Thoracic aorta (tissue), 2 donors: ENCODE measurements at regions not wholly inside any gene's neighbourhood (a gene's known extent, or its start where the extent isn't known, plus 50 kb on each side); places are given as distances from the start of the nearest gene placed in this dataset.

Source experiments
- ATAC-seq: fragments of 150-250 bp; one replicate; pipeline ENCODE4 v1.8.0; 2017; ENCODE audit warnings: low read depth; ENCODE audit not compliant: insufficient number of reproducible peaks, low FRiP score
- DNase-seq: peaks from one replicate; pipeline ENCODE4 v3.0.0-alpha.2; 2020; ENCODE audit warnings: low spot score
- H3K27ac ChIP-seq, 2 donors: fragments of 200-600 bp; sonication (generic); 1 replicate in 1 of 2; 2 replicates in 1 of 2; pipeline ENCODE4 v1.5.1; 2016; ENCODE audit warnings: mild to moderate bottlenecking in 2 of 2, moderate library complexity in 2 of 2
- H3K27me3 ChIP-seq: fragments of 200-600 bp; sonication (generic); replicated peaks from 2 replicates; pipeline ENCODE4 v1.6.0; 2016; ENCODE audit warnings: mild to moderate bottlenecking; ENCODE audit not compliant: insufficient read depth
- H3K36me3 ChIP-seq: fragments of 200-600 bp; sonication (generic); one replicate; pipeline ENCODE4 v1.5.1; 2016
- H3K4me1 ChIP-seq, 2 donors: fragments of 200-600 bp; sonication (generic); 1 replicate in 1 of 2; 2 replicates in 1 of 2; pipeline versions ENCODE4 v1.5.1 to v1.6.0; 2016; ENCODE audit warnings: low read depth in 2 of 2, mild to moderate bottlenecking in 1 of 2; ENCODE audit not compliant: control insufficient read depth in 1 of 2
- H3K4me3 ChIP-seq: fragments of 200-600 bp; sonication (generic); 2 replicates; pipeline ENCODE4 v1.5.1; 2016; ENCODE audit warnings: mild to moderate bottlenecking
- H3K9me3 ChIP-seq: fragments of 200-600 bp; sonication (generic); 2 replicates; pipeline ENCODE4 v1.5.1; 2016
- TF ChIP-seq, protein P1 (sequence below): fragments of 200-600 bp; sonication (generic); IDR thresholded peaks from one replicate; pipeline ENCODE4 v1.5.1; 2019; ENCODE audit warnings: antibody characterized with exemption

DNA sequence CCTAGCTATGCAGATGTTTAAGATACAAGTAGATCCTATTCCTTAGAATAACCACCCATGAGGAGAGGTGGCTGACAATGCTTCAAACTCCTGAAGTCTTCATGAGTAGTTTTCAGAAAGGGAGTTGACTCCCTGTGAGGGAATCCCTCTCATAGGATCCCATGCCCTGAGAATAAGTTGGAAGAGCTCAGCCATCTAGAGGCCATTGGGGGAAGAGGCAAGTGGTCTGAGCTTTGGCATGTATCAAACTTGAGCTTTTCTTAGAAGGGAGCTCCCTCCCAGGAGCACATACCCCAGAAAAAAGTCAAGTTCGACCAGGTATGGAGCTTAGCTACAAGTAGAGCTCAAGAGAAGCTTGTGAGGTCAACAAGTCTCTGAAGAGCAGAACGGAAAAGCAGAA is 165.7 kb upstream of the RBM19 start:
- Histone ChIP-seq H3K4me1 (no peaks in the 10 kb centered on the region), H3K36me3 (no peaks in the 10 kb centered on the region), H3K27ac (no peak overlapping the region), H3K27me3 (no peaks in the 10 kb centered on the region), H3K4me3 (no peak overlapping the region), H3K9me3 (no peaks in the 10 kb centered on the region)
- DNase-seq = no peak
- ATAC-seq = no peak
- TF ChIP-seq, protein P1, sequence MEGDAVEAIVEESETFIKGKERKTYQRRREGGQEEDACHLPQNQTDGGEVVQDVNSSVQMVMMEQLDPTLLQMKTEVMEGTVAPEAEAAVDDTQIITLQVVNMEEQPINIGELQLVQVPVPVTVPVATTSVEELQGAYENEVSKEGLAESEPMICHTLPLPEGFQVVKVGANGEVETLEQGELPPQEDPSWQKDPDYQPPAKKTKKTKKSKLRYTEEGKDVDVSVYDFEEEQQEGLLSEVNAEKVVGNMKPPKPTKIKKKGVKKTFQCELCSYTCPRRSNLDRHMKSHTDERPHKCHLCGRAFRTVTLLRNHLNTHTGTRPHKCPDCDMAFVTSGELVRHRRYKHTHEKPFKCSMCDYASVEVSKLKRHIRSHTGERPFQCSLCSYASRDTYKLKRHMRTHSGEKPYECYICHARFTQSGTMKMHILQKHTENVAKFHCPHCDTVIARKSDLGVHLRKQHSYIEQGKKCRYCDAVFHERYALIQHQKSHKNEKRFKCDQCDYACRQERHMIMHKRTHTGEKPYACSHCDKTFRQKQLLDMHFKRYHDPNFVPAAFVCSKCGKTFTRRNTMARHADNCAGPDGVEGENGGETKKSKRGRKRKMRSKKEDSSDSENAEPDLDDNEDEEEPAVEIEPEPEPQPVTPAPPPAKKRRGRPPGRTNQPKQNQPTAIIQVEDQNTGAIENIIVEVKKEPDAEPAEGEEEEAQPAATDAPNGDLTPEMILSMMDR = no peak

GRCh38 chr12:114123108-114123507 is 157.0 kb upstream of the RBM19 start:
- no peak for DNase-seq
- Histone ChIP-seq H3K9me3 (no peaks in the 10 kb centered on the region), H3K27ac (no peak overlapping the region), H3K27me3 (no peaks in the 10 kb centered on the region), H3K4me1 (no peaks in the 10 kb centered on the region), H3K36me3 (no peaks in the 10 kb centered on the region), H3K4me3 (no peak overlapping the region)
- no peak for ATAC-seq
- TF ChIP-seq, protein P1 = no peak

GRCh38 chr12:114122016-114122415 is 155.9 kb upstream of the RBM19 start:
- Histone ChIP-seq H3K27ac (no peak overlapping the region), H3K4me3 (no peak overlapping the region), H3K36me3 (no peaks in the 10 kb centered on the region), H3K9me3 (no peaks in the 10 kb centered on the region), H3K4me1 (no peaks in the 10 kb centered on the region), H3K27me3 (no peaks in the 10 kb centered on the region)
- TF ChIP-seq, protein P1 = no peak
- DNase-seq = no peak
- no peak for ATAC-seq

DNA sequence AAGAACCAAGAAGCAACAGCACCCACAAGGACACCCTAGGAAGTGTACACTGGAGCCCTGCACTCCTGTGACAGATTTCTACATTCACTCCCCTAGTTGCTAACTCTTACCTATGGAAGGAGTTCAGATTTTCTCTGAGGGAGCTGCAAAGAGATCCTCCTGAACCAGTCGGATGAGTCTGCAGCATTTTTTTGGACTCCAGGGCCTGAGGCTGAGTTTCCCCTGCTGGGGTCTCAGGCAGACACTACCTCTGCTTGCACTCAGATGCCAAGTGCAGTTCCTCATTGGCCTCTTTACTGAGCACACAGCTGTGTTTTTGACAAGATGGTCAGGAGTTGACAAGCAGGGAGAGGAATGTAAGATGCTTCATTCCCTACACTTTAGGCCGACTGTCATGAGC is 153.2 kb upstream of the RBM19 start:
- TF ChIP-seq, protein P1 = no peak
- Histone ChIP-seq H3K4me1 (no peaks in the 10 kb centered on the region), H3K9me3 (no peaks in the 10 kb centered on the region), H3K27ac (no peak overlapping the region), H3K27me3 (no peaks in the 10 kb centered on the region), H3K36me3 (no peaks in the 10 kb centered on the region), H3K4me3 (no peak overlapping the region)
- no peak for DNase-seq
- no peak for ATAC-seq

DNA sequence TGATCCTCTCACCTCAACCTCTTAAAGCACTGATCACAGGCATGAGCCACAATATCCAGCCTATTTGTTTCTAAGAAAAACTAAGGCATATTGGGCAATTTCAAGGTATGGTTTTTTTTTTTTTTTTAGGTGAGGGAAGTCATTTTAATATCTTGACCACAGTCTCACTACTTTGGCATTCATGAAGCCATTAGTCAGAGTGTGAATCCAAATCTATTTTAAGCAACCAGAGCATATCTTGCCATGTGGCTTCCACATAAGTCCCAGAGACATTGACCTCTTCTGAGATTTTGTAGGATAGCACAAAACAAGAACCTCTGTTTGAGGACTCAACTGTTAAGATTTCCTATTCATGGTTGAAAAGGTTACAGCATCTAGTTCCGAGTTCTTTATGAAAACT is 130.3 kb upstream of the RBM19 start:
- H3K27ac ChIP-seq = no peak overlapping the region
- ATAC-seq (no peak), DNase-seq (no peak)
- no peak overlapping the region for H3K4me3 ChIP-seq
- no peaks in the 10 kb centered on the region for H3K36me3 ChIP-seq
- no peaks in the 10 kb centered on the region for H3K27me3 ChIP-seq
- TF ChIP-seq, protein P1 = no peak
- H3K9me3 ChIP-seq = no peaks in the 10 kb centered on the region
- H3K4me1 ChIP-seq = no peaks in the 10 kb centered on the region
